Fibroblast of lung (primary cell): ENCODE measurements at regions not wholly inside any gene's neighbourhood (a gene's known extent, or its start where the extent isn't known, plus 50 kb on each side); places are given as distances from the start of the nearest gene placed in this dataset.

Source experiments
- EZH2 ChIP-seq: IDR thresholded peaks from 2 replicates; pipeline ENCODE4 v1.5.1; 2012; ENCODE audit warnings: low read length, control low read depth, mild to moderate bottlenecking; ENCODE audit errors: missing control alignments
- TF ChIP-seq, protein P1 (sequence below), 2 donors: IDR thresholded peaks in 1 of 2; conservative IDR thresholded peaks in 1 of 2; 1 replicate in 1 of 2; 2 replicates in 1 of 2; pipeline ENCODE4 v1.5.1; 2011 to 2012; ENCODE audit warnings: low read length in 2 of 2, control low read depth in 1 of 2, inconsistent platforms in 1 of 2, low read depth in 1 of 2, mild to moderate bottlenecking in 1 of 2

DNA sequence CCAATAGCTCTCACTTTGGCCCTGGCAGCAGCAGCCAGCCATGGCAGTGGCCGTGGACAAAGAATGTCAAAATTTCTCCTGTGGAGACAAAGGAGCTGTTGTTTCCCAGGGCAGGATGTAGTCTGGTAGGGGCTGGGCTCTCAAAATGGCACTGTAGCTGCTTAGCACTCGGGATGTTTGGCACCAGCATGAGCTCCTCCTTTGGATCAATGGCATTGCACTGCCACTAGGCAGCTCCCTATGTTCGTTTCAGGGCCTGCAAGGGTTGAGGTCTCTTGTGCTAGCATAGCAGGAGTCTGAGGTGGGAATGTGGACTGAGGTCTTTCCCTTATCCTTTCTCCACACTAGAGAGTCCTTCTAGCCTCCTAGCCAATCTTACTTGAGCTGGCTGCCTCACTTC is 948.8 kb upstream of the FAM98A start:
- TF ChIP-seq, protein P1, sequence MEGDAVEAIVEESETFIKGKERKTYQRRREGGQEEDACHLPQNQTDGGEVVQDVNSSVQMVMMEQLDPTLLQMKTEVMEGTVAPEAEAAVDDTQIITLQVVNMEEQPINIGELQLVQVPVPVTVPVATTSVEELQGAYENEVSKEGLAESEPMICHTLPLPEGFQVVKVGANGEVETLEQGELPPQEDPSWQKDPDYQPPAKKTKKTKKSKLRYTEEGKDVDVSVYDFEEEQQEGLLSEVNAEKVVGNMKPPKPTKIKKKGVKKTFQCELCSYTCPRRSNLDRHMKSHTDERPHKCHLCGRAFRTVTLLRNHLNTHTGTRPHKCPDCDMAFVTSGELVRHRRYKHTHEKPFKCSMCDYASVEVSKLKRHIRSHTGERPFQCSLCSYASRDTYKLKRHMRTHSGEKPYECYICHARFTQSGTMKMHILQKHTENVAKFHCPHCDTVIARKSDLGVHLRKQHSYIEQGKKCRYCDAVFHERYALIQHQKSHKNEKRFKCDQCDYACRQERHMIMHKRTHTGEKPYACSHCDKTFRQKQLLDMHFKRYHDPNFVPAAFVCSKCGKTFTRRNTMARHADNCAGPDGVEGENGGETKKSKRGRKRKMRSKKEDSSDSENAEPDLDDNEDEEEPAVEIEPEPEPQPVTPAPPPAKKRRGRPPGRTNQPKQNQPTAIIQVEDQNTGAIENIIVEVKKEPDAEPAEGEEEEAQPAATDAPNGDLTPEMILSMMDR (conservative IDR thresholded peaks at IDR 0.05 in 1 of 2, IDR thresholded peaks at IDR 0.05 in 1 of 2; ENCODE audit: low read depth in 1 of 2, low read length in 2 of 2): no peak
- TF ChIP-seq EZH2: no peak
